Prostate gland (tissue), 2 donors: ENCODE measurements at regions not wholly inside any gene's neighbourhood (a gene's known extent, or its start where the extent isn't known, plus 50 kb on each side); places are given as distances from the start of the nearest gene placed in this dataset.

Experiments used
- POLR2A ChIP-seq: fragments of 450-650 bp; IDR thresholded peaks from one replicate; pipeline ENCODE4 v1.6.1; 2016; ENCODE audit warnings: antibody characterized with exemption, mild to moderate bottlenecking
- POLR2AphosphoS5 ChIP-seq: sonication (generic); formaldehyde crosslinking; IDR thresholded peaks from one replicate; pipeline ENCODE4 v1.6.1; 2017; ENCODE audit warnings: antibody characterized with exemption
- TF ChIP-seq, protein P1 (sequence below), 4 experiments: fragments of 200-600 bp in 2 of 4; fragments of 450-650 bp in 2 of 4; sonication (generic) in 2 of 4; IDR thresholded peaks; 1 replicate in 3 of 4; 2 replicates in 1 of 4; pipeline ENCODE4 v1.5.1; 2016 to 2019; ENCODE audit warnings: antibody characterized with exemption in 4 of 4, mild to moderate bottlenecking in 2 of 4, moderate library complexity in 2 of 4

DNA sequence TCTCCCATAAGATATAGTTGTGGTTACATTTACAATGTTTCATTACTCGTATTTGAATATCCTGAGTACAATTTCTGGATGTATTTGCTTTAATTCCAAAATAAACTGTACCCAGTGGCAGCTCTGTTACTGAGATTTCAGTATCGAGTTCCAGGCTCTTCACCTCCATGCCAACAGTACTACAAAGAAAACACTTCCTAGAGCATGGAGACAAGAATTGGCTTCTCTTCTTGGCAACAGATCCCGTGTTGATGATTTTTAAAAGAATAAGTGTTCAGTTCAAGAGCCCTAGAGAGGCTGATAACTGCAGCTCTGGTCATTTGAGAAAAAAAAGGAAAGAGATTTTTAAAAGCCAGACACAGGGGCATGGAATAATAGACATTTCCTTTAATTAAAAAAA lies 302.8 kb downstream of the EFNB2 start:
- TF ChIP-seq, protein P1, sequence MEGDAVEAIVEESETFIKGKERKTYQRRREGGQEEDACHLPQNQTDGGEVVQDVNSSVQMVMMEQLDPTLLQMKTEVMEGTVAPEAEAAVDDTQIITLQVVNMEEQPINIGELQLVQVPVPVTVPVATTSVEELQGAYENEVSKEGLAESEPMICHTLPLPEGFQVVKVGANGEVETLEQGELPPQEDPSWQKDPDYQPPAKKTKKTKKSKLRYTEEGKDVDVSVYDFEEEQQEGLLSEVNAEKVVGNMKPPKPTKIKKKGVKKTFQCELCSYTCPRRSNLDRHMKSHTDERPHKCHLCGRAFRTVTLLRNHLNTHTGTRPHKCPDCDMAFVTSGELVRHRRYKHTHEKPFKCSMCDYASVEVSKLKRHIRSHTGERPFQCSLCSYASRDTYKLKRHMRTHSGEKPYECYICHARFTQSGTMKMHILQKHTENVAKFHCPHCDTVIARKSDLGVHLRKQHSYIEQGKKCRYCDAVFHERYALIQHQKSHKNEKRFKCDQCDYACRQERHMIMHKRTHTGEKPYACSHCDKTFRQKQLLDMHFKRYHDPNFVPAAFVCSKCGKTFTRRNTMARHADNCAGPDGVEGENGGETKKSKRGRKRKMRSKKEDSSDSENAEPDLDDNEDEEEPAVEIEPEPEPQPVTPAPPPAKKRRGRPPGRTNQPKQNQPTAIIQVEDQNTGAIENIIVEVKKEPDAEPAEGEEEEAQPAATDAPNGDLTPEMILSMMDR (IDR thresholded peaks at IDR 0.05), result no peak
- no peak for TF ChIP-seq POLR2A
- TF ChIP-seq POLR2AphosphoS5, result no peak
